ENCODE measurements at regions not wholly inside any gene's neighbourhood (a gene's known extent, or its start where the extent isn't known, plus 50 kb on each side); places are given as distances from the start of the nearest gene placed in this dataset.

DNA sequence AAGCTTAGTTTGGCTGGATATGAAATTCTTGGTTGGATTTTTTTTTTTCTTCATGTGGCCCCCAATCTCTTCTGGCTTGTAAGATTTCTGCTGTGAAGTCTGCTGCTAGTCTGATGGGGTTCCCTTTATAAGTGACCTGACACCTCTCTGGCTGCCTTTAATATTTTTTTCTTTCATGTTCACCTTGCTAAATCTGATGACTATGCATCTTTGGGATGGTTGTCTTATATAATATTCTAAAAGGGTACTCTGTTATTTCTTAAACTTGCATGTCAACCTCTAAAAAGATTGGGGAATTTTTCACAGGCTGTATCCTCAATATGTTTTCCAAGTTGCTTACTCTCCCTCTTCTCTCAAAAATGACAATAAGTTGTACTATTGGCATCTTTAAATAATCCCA lies 500.0 kb downstream of the CAAP1 start:
- H3K9ac ChIP-seq: no peak overlapping the region
- no peaks in the 10 kb centered on the region for H3K79me2 ChIP-seq (ENCODE audit: insufficient read depth)
- no peaks in the 10 kb centered on the region for H3K36me3 ChIP-seq (replicated peaks in 1 of 2; ENCODE audit: control insufficient read depth in 1 of 2, insufficient read depth in 2 of 2, low read length in 1 of 2)
- no peak overlapping the region for H3K4me3 ChIP-seq (ENCODE audit: low read depth in 2 of 2, low read length in 1 of 2)
- H3K27me3 ChIP-seq (ENCODE audit: insufficient read depth): no peaks in the 10 kb centered on the region
- H3K9me3 ChIP-seq: no peaks in the 10 kb centered on the region
- no peak overlapping the region for H3K27ac ChIP-seq (ENCODE audit: low read depth in 2 of 2, low read length in 1 of 2)
- DNase-seq: no peak
- H3K4me2 ChIP-seq: no peak overlapping the region
- no peaks in the 10 kb centered on the region for H3K4me1 ChIP-seq (ENCODE audit: control insufficient read depth in 1 of 2, insufficient read depth in 2 of 2, low read depth in 1 of 2, low read length in 1 of 2)
- ChIA-PET POLR2A (no interaction called here), CTCF (no interaction called here)
- no peaks in the 10 kb centered on the region for H4K20me1 ChIP-seq (ENCODE audit: insufficient read depth)
- H3F3A ChIP-seq (replicated peaks; ENCODE audit: insufficient read depth): no peaks in the 10 kb centered on the region
- H3K9me2 ChIP-seq: no peaks in the 10 kb centered on the region
- no peak overlapping the region for H2AFZ ChIP-seq (ENCODE audit: low read depth)
- TF ChIP-seq POLR2AphosphoS5 (IDR thresholded peaks at IDR 0.05; ENCODE audit: low read depth, low read length) (no peak), PBX3 (IDR thresholded peaks at IDR 0.05) (no peak), TEAD4 (IDR thresholded peaks at IDR 0.05; ENCODE audit: borderline replicate concordance, insufficient read depth) (no peak), USF1 (IDR thresholded peaks at IDR 0.05; ENCODE audit: borderline replicate concordance, low read depth) (no peak), RXRA (IDR thresholded peaks at IDR 0.05; ENCODE audit: borderline replicate concordance, low read depth) (no peak), FOSL2 (IDR thresholded peaks at IDR 0.05; ENCODE audit: borderline replicate concordance, low read depth) (no peak), EZH2phosphoT487 (IDR thresholded peaks at IDR 0.05; ENCODE audit: borderline replicate concordance, low read depth) (no peak), GABPA (IDR thresholded peaks at IDR 0.05; ENCODE audit: low read depth) (no peak), FOXJ3 (CRISPR knock-in tag; IDR thresholded peaks at IDR 0.05) (no peak), CHD2 (IDR thresholded peaks at IDR 0.05; ENCODE audit: low read length, partially characterized antibody) (no peak), JUND (IDR thresholded peaks at IDR 0.05) (no peak), ELF1 (IDR thresholded peaks at IDR 0.05) (no peak), MEF2A (IDR thresholded peaks at IDR 0.05; ENCODE audit: borderline replicate concordance, low read depth) (no peak), MXI1 (IDR thresholded peaks at IDR 0.05; ENCODE audit: low read depth, low read length) (no peak), NRF1 (IDR thresholded peaks at IDR 0.05; ENCODE audit: low read depth, low read length) (no peak), MAX (IDR thresholded peaks at IDR 0.05; ENCODE audit: low read depth) (no peak)
- TF ChIP-seq, protein P1, sequence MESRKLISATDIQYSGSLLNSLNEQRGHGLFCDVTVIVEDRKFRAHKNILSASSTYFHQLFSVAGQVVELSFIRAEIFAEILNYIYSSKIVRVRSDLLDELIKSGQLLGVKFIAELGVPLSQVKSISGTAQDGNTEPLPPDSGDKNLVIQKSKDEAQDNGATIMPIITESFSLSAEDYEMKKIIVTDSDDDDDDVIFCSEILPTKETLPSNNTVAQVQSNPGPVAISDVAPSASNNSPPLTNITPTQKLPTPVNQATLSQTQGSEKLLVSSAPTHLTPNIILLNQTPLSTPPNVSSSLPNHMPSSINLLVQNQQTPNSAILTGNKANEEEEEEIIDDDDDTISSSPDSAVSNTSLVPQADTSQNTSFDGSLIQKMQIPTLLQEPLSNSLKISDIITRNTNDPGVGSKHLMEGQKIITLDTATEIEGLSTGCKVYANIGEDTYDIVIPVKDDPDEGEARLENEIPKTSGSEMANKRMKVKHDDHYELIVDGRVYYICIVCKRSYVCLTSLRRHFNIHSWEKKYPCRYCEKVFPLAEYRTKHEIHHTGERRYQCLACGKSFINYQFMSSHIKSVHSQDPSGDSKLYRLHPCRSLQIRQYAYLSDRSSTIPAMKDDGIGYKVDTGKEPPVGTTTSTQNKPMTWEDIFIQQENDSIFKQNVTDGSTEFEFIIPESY (IDR thresholded peaks at IDR 0.05; ENCODE audit: borderline replicate concordance, low read depth): no peak
- TF ChIP-seq, protein P2, sequence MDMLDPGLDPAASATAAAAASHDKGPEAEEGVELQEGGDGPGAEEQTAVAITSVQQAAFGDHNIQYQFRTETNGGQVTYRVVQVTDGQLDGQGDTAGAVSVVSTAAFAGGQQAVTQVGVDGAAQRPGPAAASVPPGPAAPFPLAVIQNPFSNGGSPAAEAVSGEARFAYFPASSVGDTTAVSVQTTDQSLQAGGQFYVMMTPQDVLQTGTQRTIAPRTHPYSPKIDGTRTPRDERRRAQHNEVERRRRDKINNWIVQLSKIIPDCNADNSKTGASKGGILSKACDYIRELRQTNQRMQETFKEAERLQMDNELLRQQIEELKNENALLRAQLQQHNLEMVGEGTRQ (IDR thresholded peaks at IDR 0.05; ENCODE audit: borderline replicate concordance, low read depth, low read length): no peak

Data from SK-N-SH (cell line).